AG10803 (cell line): ENCODE measurements at regions not wholly inside any gene's neighbourhood (a gene's known extent, or its start where the extent isn't known, plus 50 kb on each side); places are given as distances from the start of the nearest gene placed in this dataset.

ENCODE experiments used
- DNase-seq: peaks from one replicate; pipeline ENCODE4 v3.0.0; 2010; ENCODE audit warnings: low read depth
- H3K4me3 ChIP-seq: 2 replicates; pipeline ENCODE4 v1.5.1; 2011; ENCODE audit warnings: mild to moderate bottlenecking, low read length, control low read depth
- TF ChIP-seq, protein P1 (sequence below): conservative IDR thresholded peaks from 2 replicates; pipeline ENCODE4 v1.5.1; 2011; ENCODE audit warnings: mild to moderate bottlenecking, low read length, control low read depth, inconsistent platforms

DNA sequence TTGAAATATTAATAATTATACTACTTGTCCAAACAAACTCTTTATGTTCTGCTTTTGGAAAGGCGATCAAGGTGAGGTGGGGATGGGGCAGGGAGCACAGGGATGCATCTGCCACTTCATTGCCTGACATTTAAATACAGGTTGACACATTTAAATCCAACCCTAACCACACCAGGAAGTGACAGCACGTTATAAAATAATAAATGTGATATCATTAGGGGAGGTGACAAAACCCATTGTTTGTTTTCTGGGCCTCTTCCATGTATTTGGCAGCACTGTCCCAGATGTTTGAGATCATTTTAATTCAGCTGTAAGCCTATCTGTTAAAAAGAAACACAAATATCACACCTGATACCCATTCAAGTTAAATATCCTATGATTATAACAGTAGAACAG lies 342.4 kb upstream of the ARID1B start:
- no peak for DNase-seq
- TF ChIP-seq, protein P1, sequence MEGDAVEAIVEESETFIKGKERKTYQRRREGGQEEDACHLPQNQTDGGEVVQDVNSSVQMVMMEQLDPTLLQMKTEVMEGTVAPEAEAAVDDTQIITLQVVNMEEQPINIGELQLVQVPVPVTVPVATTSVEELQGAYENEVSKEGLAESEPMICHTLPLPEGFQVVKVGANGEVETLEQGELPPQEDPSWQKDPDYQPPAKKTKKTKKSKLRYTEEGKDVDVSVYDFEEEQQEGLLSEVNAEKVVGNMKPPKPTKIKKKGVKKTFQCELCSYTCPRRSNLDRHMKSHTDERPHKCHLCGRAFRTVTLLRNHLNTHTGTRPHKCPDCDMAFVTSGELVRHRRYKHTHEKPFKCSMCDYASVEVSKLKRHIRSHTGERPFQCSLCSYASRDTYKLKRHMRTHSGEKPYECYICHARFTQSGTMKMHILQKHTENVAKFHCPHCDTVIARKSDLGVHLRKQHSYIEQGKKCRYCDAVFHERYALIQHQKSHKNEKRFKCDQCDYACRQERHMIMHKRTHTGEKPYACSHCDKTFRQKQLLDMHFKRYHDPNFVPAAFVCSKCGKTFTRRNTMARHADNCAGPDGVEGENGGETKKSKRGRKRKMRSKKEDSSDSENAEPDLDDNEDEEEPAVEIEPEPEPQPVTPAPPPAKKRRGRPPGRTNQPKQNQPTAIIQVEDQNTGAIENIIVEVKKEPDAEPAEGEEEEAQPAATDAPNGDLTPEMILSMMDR = no peak
- H3K4me3 ChIP-seq = no peak overlapping the region

DNA sequence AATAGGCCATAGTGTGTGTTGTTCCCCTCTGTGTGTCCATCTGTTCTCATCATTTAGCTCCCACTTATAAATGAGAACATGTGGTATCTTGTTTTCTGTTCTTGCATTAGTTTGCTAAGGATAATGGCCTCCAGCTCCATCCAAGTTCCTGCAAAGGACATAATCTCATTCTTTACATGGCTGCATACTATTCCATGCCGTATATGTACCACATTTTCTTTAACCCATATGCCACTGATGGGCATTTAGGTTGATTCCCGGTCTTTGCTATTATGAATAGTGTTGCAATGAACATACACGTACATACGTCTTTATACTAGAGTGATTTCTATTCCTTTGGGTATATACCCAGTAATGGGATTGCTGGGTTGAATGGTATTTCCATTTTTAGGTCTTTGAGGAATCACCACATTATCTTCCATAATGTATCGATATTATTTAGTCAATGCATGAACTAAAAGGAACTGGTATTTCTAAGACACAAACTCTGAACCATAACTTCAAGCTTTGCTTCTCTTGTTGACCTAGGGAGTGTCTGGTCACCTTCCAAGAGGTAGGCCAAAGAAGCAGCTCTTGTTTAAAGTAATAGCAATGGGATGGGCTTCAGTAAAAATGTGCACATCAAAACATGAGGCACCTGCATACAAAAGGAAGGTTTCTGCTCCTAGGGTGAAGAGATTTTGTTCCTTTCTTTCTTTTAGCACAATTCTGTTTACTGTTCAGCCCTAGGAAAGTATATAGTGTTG lies 343.0 kb upstream of the ARID1B start:
- no peak for DNase-seq
- H3K4me3 ChIP-seq = no peak overlapping the region
- TF ChIP-seq, protein P1 = no peak

DNA sequence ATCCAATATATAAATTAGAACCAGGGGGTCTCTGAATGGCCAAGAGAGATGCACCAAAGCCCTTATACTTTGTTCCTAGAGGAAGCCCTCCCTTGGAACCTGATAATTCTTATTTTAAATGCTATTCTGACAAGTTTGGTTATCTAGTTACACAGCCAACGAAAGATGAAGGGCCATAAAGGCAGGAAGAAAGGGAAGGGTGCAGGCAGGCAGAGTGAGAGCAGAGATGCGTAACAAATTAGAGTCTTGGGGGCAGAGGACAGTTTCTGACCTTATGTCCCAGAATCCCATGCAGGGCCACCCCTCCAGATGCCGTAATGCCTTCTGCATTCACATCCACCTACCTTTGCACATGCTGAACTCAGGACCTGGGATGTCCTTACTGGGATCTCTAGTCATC lies 344.6 kb upstream of the ARID1B start:
- TF ChIP-seq, protein P1 = no peak
- no peak overlapping the region for H3K4me3 ChIP-seq
- no peak for DNase-seq

DNA sequence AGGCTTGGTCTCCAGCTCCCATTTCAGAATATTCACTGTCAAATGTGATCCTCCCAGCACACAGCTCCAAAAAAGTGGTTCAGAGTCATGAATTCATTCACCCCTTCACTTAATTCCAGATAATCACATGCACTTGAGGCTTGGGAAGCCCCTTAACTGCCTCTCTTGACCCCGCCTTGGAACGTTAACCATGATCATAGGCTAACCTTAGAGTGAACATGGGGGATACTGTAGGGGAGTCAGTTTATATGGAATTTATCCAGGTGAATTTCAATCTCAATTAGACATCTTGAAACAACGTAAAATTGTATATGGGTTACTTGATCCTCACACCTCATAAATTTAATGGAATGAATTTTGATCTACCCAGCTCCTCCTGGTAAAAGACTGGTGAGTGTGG lies 346.8 kb upstream of the ARID1B start:
- H3K4me3 ChIP-seq = no peak overlapping the region
- DNase-seq = no peak
- TF ChIP-seq, protein P1 = no peak

DNA sequence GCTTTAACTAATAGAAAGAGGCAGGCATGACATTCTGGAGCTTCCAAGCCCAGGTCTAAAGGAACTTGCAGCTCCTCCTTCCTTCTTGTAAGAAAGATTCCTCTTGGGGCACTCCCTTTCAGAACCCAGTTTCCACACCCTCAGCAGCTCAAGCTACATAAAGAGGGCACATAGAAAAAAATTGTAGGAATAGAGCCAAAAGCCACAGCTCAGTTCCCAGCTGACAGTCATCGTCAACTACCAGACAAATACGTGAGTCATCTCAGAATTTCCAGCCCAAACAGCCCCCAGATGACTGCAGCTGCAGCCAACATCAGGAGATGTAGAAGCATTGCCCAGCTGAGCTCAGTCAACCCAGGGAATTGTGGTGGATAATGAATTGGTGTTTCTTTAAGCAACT lies 349.8 kb upstream of the ARID1B start:
- DNase-seq = peak; percentile 90
- H3K4me3 ChIP-seq = no peak overlapping the region
- TF ChIP-seq, protein P1 = no peak

DNA sequence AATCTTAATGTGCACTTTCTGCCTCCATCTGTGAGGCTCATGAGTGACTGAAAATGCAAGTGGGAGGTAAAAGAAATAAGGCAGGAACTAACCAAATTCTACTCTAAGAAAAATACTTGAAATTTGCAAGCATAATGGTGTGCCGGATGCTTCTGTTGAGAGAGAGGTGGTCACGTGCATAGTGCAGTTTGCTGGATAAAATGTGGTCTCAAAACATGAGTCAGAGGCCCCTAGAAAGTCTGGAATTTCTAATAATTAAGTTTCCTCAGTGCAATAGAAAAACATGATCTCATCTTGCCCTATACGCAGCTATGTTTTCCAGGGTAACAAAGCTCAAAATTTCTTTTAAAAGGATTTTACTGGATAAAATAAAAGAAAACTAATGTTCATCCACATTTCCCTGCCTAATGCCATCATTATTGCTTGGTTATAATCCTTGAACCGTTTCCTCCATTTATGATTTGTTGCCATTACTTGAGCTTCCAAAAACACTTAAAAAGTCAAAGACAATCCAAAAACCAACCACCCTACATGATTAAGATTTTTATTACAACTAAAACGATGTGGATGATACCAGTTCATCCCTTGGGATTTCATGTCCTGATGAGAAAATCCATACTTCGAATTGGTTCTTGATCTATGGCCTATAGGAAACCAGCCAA lies 351.7 kb upstream of the ARID1B start:
- peak; percentile 79 for DNase-seq
- TF ChIP-seq, protein P1 = no peak
- H3K4me3 ChIP-seq = no peak overlapping the region

DNA sequence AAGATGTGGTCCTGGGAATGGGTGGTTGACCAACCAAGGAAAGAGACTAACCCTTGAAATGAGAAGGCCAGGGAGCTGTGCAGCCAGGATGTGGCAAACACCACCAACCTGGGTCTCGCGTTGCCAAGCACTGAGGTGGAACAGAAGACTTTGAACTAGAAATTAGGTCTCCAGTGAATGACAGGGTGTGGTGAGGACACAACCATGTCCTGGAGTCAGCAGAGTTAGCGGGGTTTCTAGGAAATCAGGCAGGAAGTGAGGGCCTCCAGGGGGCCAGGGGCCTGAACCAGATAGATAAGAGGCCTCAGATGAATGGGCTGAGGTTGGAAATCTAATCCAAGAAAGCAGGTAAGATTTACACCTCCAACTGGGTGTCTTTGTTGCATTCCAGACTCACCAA lies 353.3 kb upstream of the ARID1B start:
- TF ChIP-seq, protein P1 = no peak
- H3K4me3 ChIP-seq = no peak overlapping the region
- no peak for DNase-seq
